H9 (cell line): ENCODE measurements at regions not wholly inside any gene's neighbourhood (a gene's known extent, or its start where the extent isn't known, plus 50 kb on each side); places are given as distances from the start of the nearest gene placed in this dataset.
A peak's percentile ranks its signal among the peaks of the same experiment; 100 is the strongest.

Experiments
- DNase-seq: peaks from one replicate; pipeline ENCODE4 v3.0.0-alpha.2; 2017
- H2AFZ ChIP-seq: one replicate; pipeline ENCODE4 v1.6.1; 2013; ENCODE audit warnings: mild to moderate bottlenecking, low read length, control low read depth, moderate library complexity
- H2AK5ac ChIP-seq: 2 replicates; pipeline ENCODE4 v1.6.1; 2013; ENCODE audit warnings: low read length, control low read depth, mixed read lengths; ENCODE audit not compliant: insufficient read length
- H2BK120ac ChIP-seq: one replicate; pipeline ENCODE4 v1.6.1; 2013; ENCODE audit warnings: low read depth, mild to moderate bottlenecking, low read length, control low read depth, inconsistent platforms; ENCODE audit not compliant: poor library complexity, severe bottlenecking
- H2BK12ac ChIP-seq: 2 replicates; pipeline ENCODE4 v1.6.1; 2013; ENCODE audit warnings: low read length, control low read depth, mixed read lengths, low read depth; ENCODE audit not compliant: insufficient read length
- H2BK15ac ChIP-seq: 2 replicates; pipeline ENCODE4 v1.6.1; 2013; ENCODE audit warnings: low read depth, low read length, control low read depth
- H2BK20ac ChIP-seq: one replicate; pipeline ENCODE4 v1.6.1; 2013; ENCODE audit warnings: low read depth, mild to moderate bottlenecking, low read length, control low read depth, inconsistent platforms; ENCODE audit not compliant: poor library complexity, severe bottlenecking
- H2BK5ac ChIP-seq: 2 replicates; pipeline ENCODE4 v1.6.1; 2013; ENCODE audit warnings: low read length, control low read depth, mixed read lengths; ENCODE audit not compliant: insufficient read length
- H3K14ac ChIP-seq: 2 replicates; pipeline ENCODE4 v1.6.1; 2013; ENCODE audit warnings: low read length, control low read depth; ENCODE audit not compliant: insufficient read depth
- H3K18ac ChIP-seq: 2 replicates; pipeline ENCODE4 v1.6.1; 2013; ENCODE audit warnings: low read depth, mild to moderate bottlenecking, mixed read lengths, low read length, control low read depth; ENCODE audit not compliant: insufficient read length
- H3K23ac ChIP-seq: 2 replicates; pipeline ENCODE4 v1.6.1; 2013; ENCODE audit warnings: low read length, control low read depth, mixed read lengths, low read depth; ENCODE audit not compliant: insufficient read length
- H3K23me2 ChIP-seq: 2 replicates; pipeline ENCODE4 v1.6.1; 2013; ENCODE audit warnings: low read depth, mild to moderate bottlenecking, mixed read lengths, low read length, control low read depth; ENCODE audit not compliant: insufficient read length, poor library complexity, severe bottlenecking
- H3K27ac ChIP-seq: 2 replicates; pipeline ENCODE4 v1.5.1; 2013; ENCODE audit warnings: low read length, control low read depth, mixed read lengths, low read depth; ENCODE audit not compliant: insufficient read length
- H3K27me3 ChIP-seq: 2 replicates; pipeline ENCODE4 v1.6.1; 2013; ENCODE audit warnings: low read length, control low read depth, inconsistent platforms; ENCODE audit not compliant: insufficient read depth
- H3K4ac ChIP-seq: 2 replicates; pipeline ENCODE4 v1.6.1; 2013; ENCODE audit warnings: low read depth, mild to moderate bottlenecking, control low read depth, inconsistent platforms, low read length, moderate library complexity
- H3K4me1 ChIP-seq: 2 replicates; pipeline ENCODE4 v1.6.1; 2013; ENCODE audit warnings: low read length, control low read depth, inconsistent platforms; ENCODE audit not compliant: insufficient read depth
- H3K4me2 ChIP-seq: 2 replicates; pipeline ENCODE4 v1.6.1; 2013; ENCODE audit warnings: low read length, control low read depth, mixed read lengths; ENCODE audit not compliant: insufficient read length, insufficient read depth
- H3K56ac ChIP-seq: 2 replicates; pipeline ENCODE4 v1.6.1; 2013; ENCODE audit warnings: low read depth, mild to moderate bottlenecking, mixed read lengths, low read length, control low read depth; ENCODE audit not compliant: insufficient read length
- H3K79me1 ChIP-seq: 2 replicates; pipeline ENCODE4 v1.6.1; 2013; ENCODE audit warnings: low read depth, mild to moderate bottlenecking, moderate library complexity, low read length, control low read depth, inconsistent platforms; ENCODE audit not compliant: insufficient read depth, poor library complexity, severe bottlenecking
- H3K79me2 ChIP-seq: 2 replicates; pipeline ENCODE4 v1.6.1; 2013; ENCODE audit warnings: low read length, control low read depth, inconsistent platforms; ENCODE audit not compliant: insufficient read depth
- H3K9ac ChIP-seq: 2 replicates; pipeline ENCODE4 v1.6.1; 2013; ENCODE audit warnings: low read length, control low read depth, mixed read lengths; ENCODE audit not compliant: insufficient read length; ENCODE audit errors: extremely low read depth
- H3K9me3 ChIP-seq: one replicate; pipeline ENCODE4 v1.6.1; 2013; ENCODE audit warnings: low read depth, low read length, inconsistent platforms; ENCODE audit not compliant: control insufficient read depth
- H3T11ph ChIP-seq: one replicate; pipeline ENCODE4 v1.6.1; 2013; ENCODE audit warnings: mild to moderate bottlenecking, low read length, control low read depth, inconsistent platforms
- H4K20me1 ChIP-seq: one replicate; pipeline ENCODE4 v1.6.1; 2013; ENCODE audit not compliant: control insufficient read depth, insufficient read length, insufficient read depth
- H4K5ac ChIP-seq: 2 replicates; pipeline ENCODE4 v1.6.1; 2013; ENCODE audit warnings: low read depth, mild to moderate bottlenecking, mixed read lengths, low read length, control low read depth; ENCODE audit not compliant: insufficient read length
- H4K8ac ChIP-seq: replicated peaks from 2 replicates; pipeline ENCODE4 v1.6.1; 2013; ENCODE audit warnings: low read length, control low read depth, mixed read lengths, low read depth; ENCODE audit not compliant: insufficient read length
- H4K91ac ChIP-seq: 2 replicates; pipeline ENCODE4 v1.6.1; 2013; ENCODE audit warnings: low read depth, mild to moderate bottlenecking, moderate library complexity, mixed read lengths, low read length, control low read depth; ENCODE audit not compliant: insufficient read length
- H3K27ac Mint-ChIP-seq, 3 experiments: 2 replicates in 2 of 3; 3 replicates in 1 of 3; pipeline ENCODE4 v1.8.0; 2020 to 2021; ENCODE audit warnings: mixed read lengths in 3 of 3, mild to moderate bottlenecking in 1 of 3, moderate library complexity in 1 of 3
- H3K27me3 Mint-ChIP-seq: 2 replicates; pipeline ENCODE4 v1.8.0; 2021; ENCODE audit warnings: low read depth, mild to moderate bottlenecking, moderate library complexity, mixed read lengths
- H3K36me3 Mint-ChIP-seq, 3 experiments: 2 replicates in 2 of 3; 3 replicates in 1 of 3; pipeline ENCODE4 v1.8.0; 2020 to 2021; ENCODE audit warnings: low read depth in 3 of 3, mixed read lengths in 3 of 3; ENCODE audit not compliant: insufficient read depth in 1 of 3
- H3K4me1 Mint-ChIP-seq, 2 experiments: 2 replicates each; pipeline ENCODE4 v1.8.0; 2020; ENCODE audit warnings: mixed read lengths in 2 of 2
- H3K4me3 Mint-ChIP-seq, 2 experiments: 2 replicates in 1 of 2; 3 replicates in 1 of 2; pipeline ENCODE4 v1.8.0; 2020 to 2021; ENCODE audit warnings: mild to moderate bottlenecking in 2 of 2, mixed read lengths in 2 of 2, moderate library complexity in 1 of 2
- H3K9me3 Mint-ChIP-seq, 2 experiments: 2 replicates in 1 of 2; 3 replicates in 1 of 2; pipeline ENCODE4 v1.8.0; 2020; ENCODE audit warnings: mild to moderate bottlenecking in 2 of 2, mixed read lengths in 2 of 2, moderate library complexity in 1 of 2
- CTCF ChIP-seq: fragments of 200-600 bp; sonication (generic); conservative IDR thresholded peaks from 3 replicates; pipeline ENCODE4 v1.8.0; 2021; ENCODE audit warnings: antibody characterized with exemption, mild to moderate bottlenecking
- WGBS: extraction: QIAGEN DNeasy Blood & Tissue Kit; methylation state at CpG from one replicate; pipeline ENCODE4 v1.1.7; 2013; ENCODE audit warnings: missing lambda C conversion rate, low lambda C conversion rate, mixed read lengths; ENCODE audit not compliant: insufficient read length; ENCODE audit errors: extremely low coverage; 5-methylcytosine and 5-hydroxymethylcytosine counted together

GRCh38 chr13:79197933-79198332, 208.1 kb downstream of the RBM26 start:
- no peaks in the 10 kb centered on the region for H3K9me3 Mint-ChIP-seq

More at GRCh38 chr13:79197933-79198332, 208.1 kb downstream of the RBM26 start:
- Histone ChIP-seq H3T11ph (no peak overlapping the region), H3K56ac (no peak overlapping the region), H3K79me2 (no peaks in the 10 kb centered on the region), H3K79me1 (no peaks in the 10 kb centered on the region), H4K5ac (no peak overlapping the region), H2BK12ac (no peak overlapping the region), H3K23me2 (no peaks in the 10 kb centered on the region), H2BK20ac (no peak overlapping the region), H3K9ac (no peak overlapping the region), H2BK120ac (no peak overlapping the region), H3K18ac (no peak overlapping the region), H2AK5ac (no peak overlapping the region), H4K8ac (no peak overlapping the region), H3K9me3 (no peaks in the 10 kb centered on the region), H3K14ac (no peak overlapping the region), H3K27me3 (no peaks in the 10 kb centered on the region; the same call in 1 of the 2 replicates), H3K4ac (no peak overlapping the region), H2BK5ac (no peak overlapping the region), H4K91ac (no peak overlapping the region), H4K20me1 (no peaks in the 10 kb centered on the region), H2AFZ (no peak overlapping the region), H3K4me1 (no peaks in the 10 kb centered on the region), H3K27ac (no peak overlapping the region), H3K23ac (no peak overlapping the region), H3K4me2 (no peak overlapping the region), H2BK15ac (no peak overlapping the region)
- Mint-ChIP-seq H3K27me3 (no peaks in the 10 kb centered on the region; the same call in 1 of the 2 replicates), H3K36me3 (no peaks in the 10 kb centered on the region), H3K27ac (peak overlapping the region in 1 of 3 experiments; percentile 64; a peak in 1 of 7 replicates), H3K4me3 (no peak overlapping the region), H3K4me1 (peaks cover 21 to 32% of the 10 kb centered on the region in 2 experiments)
- TF ChIP-seq CTCF = no peak
- DNase-seq = no peak
- no CpG with 5 or more reads among the region's 2 CpGs for WGBS
